ENCODE measurements at regions not wholly inside any gene's neighbourhood (a gene's known extent, or its start where the extent isn't known, plus 50 kb on each side); places are given as distances from the start of the nearest gene placed in this dataset.

DNA sequence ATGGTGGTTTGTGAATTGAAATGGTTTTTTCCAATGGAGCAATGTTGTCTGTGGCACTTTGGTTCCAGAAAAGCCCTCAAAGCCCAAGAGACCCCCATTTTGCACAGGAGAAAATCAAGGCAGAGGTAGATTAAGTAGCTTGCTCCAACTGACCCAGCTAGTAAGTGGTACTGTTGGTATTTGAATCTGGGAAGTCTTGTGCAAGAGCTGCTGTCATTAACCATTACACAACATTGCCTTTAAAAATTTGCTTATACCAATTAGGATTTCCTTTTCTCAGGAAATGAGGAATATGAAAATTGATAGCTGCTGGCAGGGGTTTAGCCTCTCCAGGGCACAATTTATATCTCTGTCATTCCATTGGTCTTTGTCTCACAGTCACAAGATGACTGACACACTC lies 102.4 kb upstream of the UBE3A start:
- no peak overlapping the region for H3K27ac ChIP-seq
- H3K4me1 ChIP-seq, result no peaks in the 10 kb centered on the region
- no peaks in the 10 kb centered on the region for H3K9me3 ChIP-seq
- no peaks in the 10 kb centered on the region for H3K36me3 ChIP-seq
- H3K4me2 ChIP-seq, result no peak overlapping the region
- H3K4me3 ChIP-seq, result no peak overlapping the region
- no peak overlapping the region for H3K9ac ChIP-seq
- H3K27me3 ChIP-seq, result no peaks in the 10 kb centered on the region
- TF ChIP-seq Cebpa-rat (IDR thresholded peaks at IDR 0.05), result no peak
- no peaks in the 10 kb centered on the region for H4K20me1 ChIP-seq

DNA sequence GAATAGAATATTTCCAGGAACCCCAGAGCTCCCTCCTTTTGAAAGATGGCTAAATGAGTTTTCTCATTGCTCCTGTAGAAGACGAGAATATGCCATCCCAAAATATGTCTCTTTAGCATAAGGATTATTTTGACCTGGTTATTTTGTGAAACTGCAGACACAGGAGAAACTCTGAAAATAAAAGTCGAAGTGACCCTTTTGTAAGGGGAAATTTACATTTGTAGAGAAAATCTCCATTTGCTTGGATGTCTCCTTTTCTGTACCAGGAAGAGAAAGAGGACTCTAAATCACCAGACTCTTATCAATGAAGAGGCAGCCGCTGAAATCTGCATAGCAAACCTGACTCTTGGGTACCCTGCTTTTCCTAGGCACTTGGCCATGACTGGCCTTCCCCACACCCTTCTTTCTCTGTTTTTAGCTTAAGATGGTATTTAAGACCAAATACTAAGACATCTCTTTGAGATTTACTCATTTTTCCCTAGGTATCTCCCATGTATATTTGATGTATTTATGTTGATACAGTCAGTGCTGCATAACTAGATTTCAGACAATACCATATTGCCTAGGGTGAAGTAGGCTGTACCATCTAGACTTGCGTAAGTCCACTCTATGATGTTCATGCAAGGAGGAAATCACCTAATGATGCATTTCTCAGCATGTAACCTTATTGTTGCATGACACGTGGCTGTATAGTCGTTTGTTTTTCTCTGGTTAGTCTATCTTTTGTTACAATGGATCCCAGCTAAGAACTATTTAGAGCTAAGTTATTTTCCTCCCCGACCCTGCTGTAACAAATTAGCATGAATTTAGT lies 98.2 kb upstream of the UBE3A start:
- Histone ChIP-seq H3K36me3 (no peaks in the 10 kb centered on the region), H3K9ac (no peak overlapping the region), H3K27ac (no peak overlapping the region), H3K9me3 (no peaks in the 10 kb centered on the region), H3K27me3 (no peaks in the 10 kb centered on the region), H4K20me1 (no peaks in the 10 kb centered on the region), H3K4me1 (no peaks in the 10 kb centered on the region), H3K4me3 (no peak overlapping the region), H3K4me2 (no peak overlapping the region)
- TF ChIP-seq Cebpa-rat (IDR thresholded peaks at IDR 0.05), result no peak

DNA sequence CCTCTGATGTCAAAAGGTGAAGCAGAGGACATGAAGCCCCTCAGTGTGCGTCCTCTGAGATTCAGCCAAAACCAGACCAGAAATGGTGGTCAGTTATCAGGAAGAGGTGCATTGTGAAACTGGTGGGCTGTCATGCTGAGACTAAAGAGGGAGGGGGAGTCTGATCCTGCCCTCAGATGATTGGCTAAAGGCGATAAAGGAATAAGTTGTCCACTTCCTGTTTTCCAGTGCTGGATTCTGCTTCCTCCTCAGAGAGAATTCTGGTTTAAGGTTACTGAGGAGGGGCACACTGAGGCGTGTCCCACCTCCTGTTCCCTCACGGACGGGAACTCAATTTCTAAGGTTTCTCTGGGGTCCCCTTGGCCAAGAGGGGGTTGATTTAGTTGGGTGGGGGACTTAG lies 97.0 kb upstream of the UBE3A start:
- H3K4me3 ChIP-seq, result no peak overlapping the region
- no peaks in the 10 kb centered on the region for H3K27me3 ChIP-seq
- no peaks in the 10 kb centered on the region for H4K20me1 ChIP-seq
- no peaks in the 10 kb centered on the region for H3K9me3 ChIP-seq
- H3K9ac ChIP-seq, result no peak overlapping the region
- no peak overlapping the region for H3K4me2 ChIP-seq
- no peak overlapping the region for H3K27ac ChIP-seq
- H3K4me1 ChIP-seq, result peaks cover 5% of the 10 kb centered on the region; the same call in 1 of the 2 replicates
- no peak for TF ChIP-seq Cebpa-rat (IDR thresholded peaks at IDR 0.05)
- H3K36me3 ChIP-seq, result no peaks in the 10 kb centered on the region

DNA sequence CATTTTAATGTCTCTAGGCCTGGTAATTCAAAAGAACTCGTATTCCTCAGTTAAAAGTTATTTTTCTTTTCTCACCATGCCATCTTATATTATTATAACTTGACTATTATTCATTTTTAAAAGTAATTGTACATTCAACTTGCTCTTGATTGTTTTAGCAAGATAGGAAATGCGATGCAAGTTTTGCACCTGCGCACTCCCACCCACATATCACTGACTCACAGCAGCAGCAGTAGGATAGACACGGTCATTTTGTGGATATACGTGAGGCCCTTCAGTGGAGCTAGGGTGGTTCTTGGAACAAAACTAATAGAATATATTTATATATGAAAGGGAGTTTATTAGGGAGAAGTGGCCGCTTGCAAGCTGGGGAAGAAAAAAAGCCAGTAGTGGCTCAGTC lies 95.5 kb upstream of the UBE3A start:
- Histone ChIP-seq H3K4me2 (no peak overlapping the region), H3K9ac (no peak overlapping the region), H3K36me3 (no peaks in the 10 kb centered on the region), H3K4me1 (peaks cover 10% of the 10 kb centered on the region; the same call in 1 of the 2 replicates), H3K27me3 (no peaks in the 10 kb centered on the region), H3K27ac (no peak overlapping the region), H4K20me1 (no peaks in the 10 kb centered on the region), H3K9me3 (peaks cover 7% of the 10 kb centered on the region; the same call in 1 of the 2 replicates), H3K4me3 (no peak overlapping the region)
- TF ChIP-seq Cebpa-rat (IDR thresholded peaks at IDR 0.05), result no peak

DNA sequence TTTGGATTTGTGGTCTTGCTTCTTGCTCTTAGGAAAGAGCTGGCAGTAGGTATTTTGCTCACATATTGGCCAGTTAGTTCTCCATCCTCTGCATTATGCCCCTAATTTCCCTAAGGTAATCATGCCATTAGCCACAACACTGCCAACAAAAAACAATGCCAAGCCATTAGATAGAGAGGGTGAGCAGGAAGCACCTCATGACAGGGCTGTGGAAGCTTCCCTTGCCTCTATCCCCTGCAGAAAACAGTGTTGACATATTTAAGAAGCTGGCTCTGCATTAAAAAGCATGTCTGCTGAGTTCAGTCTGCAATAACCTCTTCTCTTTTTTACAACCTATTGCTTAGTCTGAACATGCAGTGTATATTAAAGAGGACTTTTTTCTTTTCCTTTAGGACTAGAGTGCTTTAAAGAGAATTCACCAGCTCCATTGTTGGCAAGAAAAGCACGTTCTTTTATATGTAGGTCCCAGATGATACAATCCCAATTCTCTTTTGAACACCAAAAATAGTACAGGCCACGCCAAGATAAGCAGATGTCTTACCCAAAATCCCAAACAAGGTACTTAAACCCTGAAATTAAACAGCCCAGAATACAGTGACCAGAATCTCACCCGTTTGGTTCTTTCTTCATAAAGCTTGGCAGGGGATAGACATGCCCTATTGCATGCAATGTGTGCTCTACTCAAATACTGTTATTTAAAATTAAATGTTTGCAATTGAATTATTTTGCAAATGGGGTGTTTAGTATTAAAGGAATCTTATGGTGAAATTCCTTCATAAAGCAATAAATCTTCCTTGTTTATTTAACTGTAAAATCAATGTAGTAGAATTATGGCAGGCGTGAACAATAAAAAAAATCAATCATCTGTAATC lies 93.7 kb upstream of the UBE3A start:
- no peaks in the 10 kb centered on the region for H3K36me3 ChIP-seq
- H3K27me3 ChIP-seq, result no peaks in the 10 kb centered on the region
- H4K20me1 ChIP-seq, result no peaks in the 10 kb centered on the region
- H3K4me2 ChIP-seq, result no peak overlapping the region
- peaks cover 7% of the 10 kb centered on the region; the same call in 1 of the 2 replicates for H3K9me3 ChIP-seq
- peaks cover 10% of the 10 kb centered on the region; the same call in 1 of the 2 replicates for H3K4me1 ChIP-seq
- no peak overlapping the region for H3K4me3 ChIP-seq
- no peak overlapping the region for H3K27ac ChIP-seq
- no peak overlapping the region for H3K9ac ChIP-seq
- no peak for TF ChIP-seq Cebpa-rat (IDR thresholded peaks at IDR 0.05)

DNA sequence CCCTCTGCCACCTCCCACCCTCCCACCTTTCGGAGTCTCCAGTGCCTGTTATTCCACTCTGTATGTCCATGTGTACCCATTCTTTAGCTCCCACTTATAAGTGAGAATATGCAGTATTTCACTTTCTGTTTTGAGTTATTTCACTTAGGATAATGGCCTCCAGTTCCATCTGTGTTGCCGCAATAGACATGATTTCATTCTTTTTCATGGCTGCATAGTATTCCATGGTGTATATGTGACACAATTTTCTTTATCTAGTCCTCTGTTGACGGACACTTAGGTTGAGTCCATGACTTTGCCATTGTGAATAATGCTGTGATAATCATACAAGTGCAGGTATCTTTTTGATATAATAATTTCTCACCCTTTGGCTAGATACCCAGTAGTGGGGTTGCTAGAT lies 91.0 kb upstream of the UBE3A start:
- Histone ChIP-seq H3K9me3 (peaks cover 12% of the 10 kb centered on the region), H3K4me2 (no peak overlapping the region), H3K36me3 (no peaks in the 10 kb centered on the region), H3K27me3 (no peaks in the 10 kb centered on the region), H3K4me3 (no peak overlapping the region), H4K20me1 (no peaks in the 10 kb centered on the region), H3K4me1 (peaks cover 10% of the 10 kb centered on the region; the same call in 1 of the 2 replicates), H3K27ac (no peak overlapping the region), H3K9ac (no peak overlapping the region)
- no peak for TF ChIP-seq Cebpa-rat (IDR thresholded peaks at IDR 0.05)

DNA sequence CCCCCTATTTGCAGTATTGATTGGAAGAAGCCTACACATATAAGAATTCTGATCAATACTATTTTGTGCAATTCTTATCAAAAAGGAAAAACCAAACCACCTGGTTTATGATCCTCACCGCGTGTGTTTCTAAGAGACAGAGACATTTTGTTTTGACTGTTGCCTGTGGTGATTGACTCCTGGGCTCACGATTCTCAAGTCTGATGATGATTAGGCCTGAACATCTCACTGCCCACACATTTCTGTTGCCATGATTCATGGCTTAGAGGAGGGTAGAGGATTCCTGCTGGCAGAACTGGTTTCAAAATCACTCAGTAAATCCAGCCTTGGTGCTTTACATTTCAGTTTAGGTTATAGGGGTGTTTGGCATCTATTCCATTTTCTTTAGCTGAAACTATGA lies 88.3 kb upstream of the UBE3A start:
- Histone ChIP-seq H3K9me3 (peaks cover 19% of the 10 kb centered on the region), H3K27ac (no peak overlapping the region), H3K4me2 (no peak overlapping the region), H3K9ac (no peak overlapping the region), H3K36me3 (no peaks in the 10 kb centered on the region), H4K20me1 (no peaks in the 10 kb centered on the region), H3K27me3 (no peaks in the 10 kb centered on the region), H3K4me1 (peaks cover 10% of the 10 kb centered on the region; the same call in 1 of the 2 replicates), H3K4me3 (no peak overlapping the region)
- TF ChIP-seq Cebpa-rat (IDR thresholded peaks at IDR 0.05), result no peak

DNA sequence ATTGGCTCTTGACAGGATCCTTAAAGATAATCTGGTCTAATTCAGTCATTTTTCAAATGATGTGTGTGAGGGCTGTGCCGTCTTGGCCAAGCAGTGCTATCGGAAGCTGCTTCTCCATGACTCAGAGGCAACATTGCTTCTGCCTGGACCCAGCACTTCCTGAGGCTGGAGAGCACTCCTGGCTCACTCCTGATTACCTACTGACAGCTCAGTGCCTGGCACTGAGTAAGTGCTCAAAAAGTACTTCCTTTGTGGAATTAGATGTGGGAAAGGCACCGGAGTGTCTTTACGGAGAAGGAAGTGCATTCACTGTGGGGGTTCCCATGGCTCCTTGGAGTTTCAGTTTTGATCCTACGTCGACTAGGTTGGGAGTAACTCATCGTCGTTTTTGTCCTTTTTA lies 86.9 kb upstream of the UBE3A start:
- peaks cover 4% of the 10 kb centered on the region; the same call in 1 of the 2 replicates for H3K4me1 ChIP-seq
- no peak overlapping the region for H3K9ac ChIP-seq
- no peak overlapping the region for H3K27ac ChIP-seq
- no peaks in the 10 kb centered on the region for H3K27me3 ChIP-seq
- H4K20me1 ChIP-seq, result no peaks in the 10 kb centered on the region
- H3K36me3 ChIP-seq, result no peaks in the 10 kb centered on the region
- no peak overlapping the region for H3K4me2 ChIP-seq
- TF ChIP-seq Cebpa-rat (IDR thresholded peaks at IDR 0.05), result no peak
- H3K4me3 ChIP-seq, result no peak overlapping the region
- H3K9me3 ChIP-seq, result peaks cover 19% of the 10 kb centered on the region

DNA sequence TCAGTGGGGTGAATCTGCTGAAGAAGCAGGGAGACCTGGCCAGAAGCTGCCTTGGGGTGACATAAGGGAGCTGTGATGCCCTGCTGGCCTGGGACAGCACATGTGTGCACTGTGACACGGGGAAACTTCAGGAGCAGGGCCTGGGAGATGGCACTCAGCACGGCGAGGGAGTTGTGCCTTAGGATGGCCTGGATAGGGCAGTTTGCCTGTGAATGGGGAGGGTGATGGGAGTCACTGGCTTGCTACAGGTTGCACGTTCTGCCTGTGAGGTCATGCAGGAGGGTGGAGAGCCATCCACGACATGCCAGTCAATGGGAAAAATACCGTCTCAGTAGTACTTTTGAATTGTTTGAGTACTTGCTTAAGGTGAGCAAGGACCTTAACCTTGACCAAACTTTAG lies 76.8 kb upstream of the UBE3A start:
- Histone ChIP-seq H3K27me3 (no peaks in the 10 kb centered on the region), H3K36me3 (no peaks in the 10 kb centered on the region), H3K9ac (no peak overlapping the region), H3K9me3 (0 out of 2 replicates have a peak, but pooled peaks cover 7% of the 10 kb centered on the region), H3K4me2 (no peak overlapping the region), H3K4me3 (no peak overlapping the region), H3K27ac (no peak overlapping the region), H4K20me1 (no peaks in the 10 kb centered on the region), H3K4me1 (no peaks in the 10 kb centered on the region)
- no peak for TF ChIP-seq Cebpa-rat (IDR thresholded peaks at IDR 0.05)

DNA sequence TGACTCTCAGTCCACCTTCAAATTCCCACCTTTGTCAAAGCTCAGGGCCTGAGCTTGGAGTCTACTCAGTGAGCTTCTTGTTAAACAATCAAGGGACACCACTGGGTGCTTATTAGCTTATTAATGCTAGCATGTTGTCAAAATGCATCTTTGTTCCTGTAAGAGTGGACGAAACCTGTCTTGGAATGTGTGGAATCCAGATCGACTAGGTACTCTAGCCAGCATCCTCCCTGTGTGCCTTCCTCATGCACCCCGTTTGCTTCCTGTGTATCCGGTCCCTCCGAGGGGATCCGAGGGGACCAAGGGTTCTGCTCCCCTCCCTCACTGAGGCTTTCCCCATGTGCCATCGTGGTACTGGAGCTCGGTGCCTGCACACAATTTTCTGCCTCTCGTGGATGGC lies 75.7 kb upstream of the UBE3A start:
- Histone ChIP-seq H3K4me3 (no peak overlapping the region), H3K4me1 (no peaks in the 10 kb centered on the region), H3K36me3 (no peaks in the 10 kb centered on the region), H3K27me3 (no peaks in the 10 kb centered on the region), H3K27ac (no peak overlapping the region), H4K20me1 (no peaks in the 10 kb centered on the region), H3K9me3 (0 out of 2 replicates have a peak, but pooled peaks cover 7% of the 10 kb centered on the region), H3K9ac (no peak overlapping the region), H3K4me2 (no peak overlapping the region)
- no peak for TF ChIP-seq Cebpa-rat (IDR thresholded peaks at IDR 0.05)
